ENCODE measurements at regions not wholly inside any gene's neighbourhood (a gene's known extent, or its start where the extent isn't known, plus 50 kb on each side); places are given as distances from the start of the nearest gene placed in this dataset.

- H3K4me3 ChIP-seq (ENCODE audit: low read depth, low read length): no peak overlapping the region
- DNase-seq (ENCODE audit: low read depth): no peak
- no peak for TF ChIP-seq CTCF (conservative IDR thresholded peaks at IDR 0.05; ENCODE audit: low read depth, low read length)
Observed at GRCh38 chr5:20486826-20487225, 498.8 kb upstream of the CDH18 start.

GRCh38 chr5:20476016-20476415 lies 488.0 kb upstream of the CDH18 start:
- no peak for DNase-seq (ENCODE audit: low read depth)
- TF ChIP-seq CTCF (conservative IDR thresholded peaks at IDR 0.05; ENCODE audit: low read depth, low read length): no peak
- H3K4me3 ChIP-seq (ENCODE audit: low read depth, low read length): no peak overlapping the region

GRCh38 chr5:20470997-20471396 lies 483.0 kb upstream of the CDH18 start:
- DNase-seq (ENCODE audit: low read depth): no peak
- H3K4me3 ChIP-seq (ENCODE audit: low read depth, low read length): no peak overlapping the region
- TF ChIP-seq CTCF (conservative IDR thresholded peaks at IDR 0.05; ENCODE audit: low read depth, low read length): no peak

GRCh38 chr5:20469792-20470191 lies 481.8 kb upstream of the CDH18 start:
- no peak overlapping the region for H3K4me3 ChIP-seq (ENCODE audit: low read depth, low read length)
- DNase-seq (ENCODE audit: low read depth): no peak
- no peak for TF ChIP-seq CTCF (conservative IDR thresholded peaks at IDR 0.05; ENCODE audit: low read depth, low read length)

GRCh38 chr5:20469390-20469789 lies 481.4 kb upstream of the CDH18 start:
- TF ChIP-seq CTCF (conservative IDR thresholded peaks at IDR 0.05; ENCODE audit: low read depth, low read length): no peak
- no peak overlapping the region for H3K4me3 ChIP-seq (ENCODE audit: low read depth, low read length)
- no peak for DNase-seq (ENCODE audit: low read depth)

- DNase-seq (ENCODE audit: low read depth): no peak
- TF ChIP-seq CTCF (conservative IDR thresholded peaks at IDR 0.05; ENCODE audit: low read depth, low read length): no peak
- no peak overlapping the region for H3K4me3 ChIP-seq (ENCODE audit: low read depth, low read length)
Observed at GRCh38 chr5:20466512-20466911, 478.5 kb upstream of the CDH18 start.

- H3K4me3 ChIP-seq (ENCODE audit: low read depth, low read length): no peak overlapping the region
- DNase-seq (ENCODE audit: low read depth): no peak
- no peak for TF ChIP-seq CTCF (conservative IDR thresholded peaks at IDR 0.05; ENCODE audit: low read depth, low read length)
Observed at GRCh38 chr5:20463206-20463605, 475.2 kb upstream of the CDH18 start.

All from choroid plexus epithelial cell (primary cell).